NCI-H345 treated with DMSO at 0.1 percent for 48 hours (cell line): ENCODE measurements at regions not wholly inside any gene's neighbourhood (a gene's known extent, or its start where the extent isn't known, plus 50 kb on each side); places are given as distances from the start of the nearest gene placed in this dataset.
"Not testable (repeated sequence)": the region's sequence is repeated elsewhere in the genome, so short reads cannot be mapped to it uniquely, and the experiment has no call there.

Source experiments
- DNase-seq: peaks from one replicate; lab custom pipeline; 2025; ENCODE audit not compliant: unreplicated experiment; lab: John Stamatoyannopoulos, UW

- no peak for DNase-seq
These were observed 1277.8 kb upstream of the ZEB2 start for GRCh38 chr2:145797692-145798091.

- no peak for DNase-seq
These were observed 1272.8 kb upstream of the ZEB2 start for GRCh38 chr2:145792745-145793144.

- no peak for DNase-seq
These were observed 1269.7 kb upstream of the ZEB2 start for GRCh38 chr2:145789636-145790035.

- not testable (repeated sequence) for DNase-seq
These were observed 1267.9 kb upstream of the ZEB2 start for GRCh38 chr2:145787597-145788361.

- not testable (repeated sequence) for DNase-seq
These were observed 1262.7 kb upstream of the ZEB2 start for GRCh38 chr2:145782607-145783006.

GRCh38 chr2:145777914-145778313 is 1258.0 kb upstream of the ZEB2 start:
- no peak for DNase-seq

- DNase-seq = no peak
These were observed 1257.4 kb upstream of the ZEB2 start for GRCh38 chr2:145777297-145777696.

- no peak for DNase-seq
These were observed 1255.7 kb upstream of the ZEB2 start for GRCh38 chr2:145775591-145775990.

- DNase-seq = no peak
These were observed 1251.6 kb upstream of the ZEB2 start for GRCh38 chr2:145771525-145771924.

GRCh38 chr2:145769011-145769716 is 1249.2 kb upstream of the ZEB2 start:
- DNase-seq = no peak

GRCh38 chr2:145765874-145766273 is 1246.0 kb upstream of the ZEB2 start:
- DNase-seq = no peak

GRCh38 chr2:145764631-145765030 is 1244.7 kb upstream of the ZEB2 start:
- DNase-seq = peak; percentile 61

- DNase-seq = no peak
These were observed 1241.1 kb upstream of the ZEB2 start for GRCh38 chr2:145760781-145761649.

- no peak for DNase-seq
These were observed 1239.5 kb upstream of the ZEB2 start for GRCh38 chr2:145759228-145759915.

GRCh38 chr2:145757503-145758246 is 1237.8 kb upstream of the ZEB2 start:
- no peak for DNase-seq

- no peak for DNase-seq
These were observed 1235.3 kb upstream of the ZEB2 start for GRCh38 chr2:145755019-145755837.

GRCh38 chr2:145753966-145754365 is 1234.0 kb upstream of the ZEB2 start:
- no peak for DNase-seq

- DNase-seq = no peak
These were observed 1233.2 kb upstream of the ZEB2 start for GRCh38 chr2:145753041-145753608.
